GM12874 (cell line): ENCODE measurements at regions not wholly inside any gene's neighbourhood (a gene's known extent, or its start where the extent isn't known, plus 50 kb on each side); places are given as distances from the start of the nearest gene placed in this dataset.

Experiments
- TF ChIP-seq, protein P1 (sequence below): IDR thresholded peaks from 2 replicates; pipeline ENCODE4 v1.5.1; 2011; ENCODE audit warnings: low read depth, mild to moderate bottlenecking, control low read depth, low read length, moderate library complexity; ENCODE audit not compliant: insufficient read depth

DNA sequence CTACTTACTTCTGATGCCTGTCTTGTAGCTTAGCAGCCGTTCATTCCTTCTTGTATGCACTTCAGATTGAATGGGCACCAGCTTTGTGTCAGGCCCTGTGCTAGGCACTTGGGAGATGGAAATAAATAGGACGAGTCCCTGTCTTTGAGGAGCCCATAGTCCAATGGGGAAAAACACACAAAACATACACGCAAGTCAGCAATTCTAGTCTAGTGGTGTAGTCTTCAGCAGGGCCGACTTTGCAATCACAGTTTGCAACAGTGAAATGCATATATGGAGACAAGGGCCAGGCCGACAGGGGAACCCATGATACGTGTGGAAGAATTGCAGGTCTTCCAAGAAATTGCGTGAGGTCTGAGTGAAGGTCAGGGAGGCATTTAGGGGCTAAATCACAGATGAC is 262.6 kb downstream of the MAF start:
- TF ChIP-seq, protein P1, sequence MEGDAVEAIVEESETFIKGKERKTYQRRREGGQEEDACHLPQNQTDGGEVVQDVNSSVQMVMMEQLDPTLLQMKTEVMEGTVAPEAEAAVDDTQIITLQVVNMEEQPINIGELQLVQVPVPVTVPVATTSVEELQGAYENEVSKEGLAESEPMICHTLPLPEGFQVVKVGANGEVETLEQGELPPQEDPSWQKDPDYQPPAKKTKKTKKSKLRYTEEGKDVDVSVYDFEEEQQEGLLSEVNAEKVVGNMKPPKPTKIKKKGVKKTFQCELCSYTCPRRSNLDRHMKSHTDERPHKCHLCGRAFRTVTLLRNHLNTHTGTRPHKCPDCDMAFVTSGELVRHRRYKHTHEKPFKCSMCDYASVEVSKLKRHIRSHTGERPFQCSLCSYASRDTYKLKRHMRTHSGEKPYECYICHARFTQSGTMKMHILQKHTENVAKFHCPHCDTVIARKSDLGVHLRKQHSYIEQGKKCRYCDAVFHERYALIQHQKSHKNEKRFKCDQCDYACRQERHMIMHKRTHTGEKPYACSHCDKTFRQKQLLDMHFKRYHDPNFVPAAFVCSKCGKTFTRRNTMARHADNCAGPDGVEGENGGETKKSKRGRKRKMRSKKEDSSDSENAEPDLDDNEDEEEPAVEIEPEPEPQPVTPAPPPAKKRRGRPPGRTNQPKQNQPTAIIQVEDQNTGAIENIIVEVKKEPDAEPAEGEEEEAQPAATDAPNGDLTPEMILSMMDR: no peak

DNA sequence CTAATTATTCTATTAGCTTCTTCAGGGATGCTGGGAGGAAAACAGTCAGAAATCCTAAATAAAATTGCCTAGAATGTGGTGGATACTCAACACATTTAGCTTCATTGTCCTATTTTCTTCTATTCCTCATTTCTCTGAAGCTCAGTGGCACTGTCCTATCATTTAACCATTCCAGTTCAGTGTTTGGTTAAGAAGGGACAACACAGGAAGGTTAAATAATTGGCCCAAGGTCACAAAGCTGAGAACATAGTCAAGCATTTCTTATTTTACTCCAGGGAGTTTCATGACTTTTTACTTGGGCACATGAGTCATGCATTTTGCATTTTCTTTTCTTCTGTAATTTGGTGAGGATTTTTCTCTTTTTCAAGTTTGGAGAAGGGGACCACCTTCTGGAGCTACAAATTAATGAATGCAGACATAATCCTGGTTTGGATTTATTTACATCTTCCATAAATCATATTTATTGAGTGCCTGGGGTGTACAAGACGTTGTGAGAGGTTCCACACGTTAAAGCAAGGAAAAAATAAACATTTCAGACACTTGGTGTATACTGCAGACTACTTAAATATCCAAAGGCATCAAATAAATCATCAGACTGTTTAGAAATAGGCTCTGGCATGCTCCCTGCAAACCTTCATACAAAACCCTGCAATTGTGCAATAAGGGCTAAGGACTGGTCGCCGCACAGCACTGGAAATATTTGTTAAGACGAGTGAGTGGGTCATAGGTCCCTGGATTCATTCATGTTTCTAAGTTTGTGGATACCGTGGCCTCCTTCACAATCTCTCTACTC is 263.9 kb downstream of the MAF start:
- TF ChIP-seq, protein P1: no peak

DNA sequence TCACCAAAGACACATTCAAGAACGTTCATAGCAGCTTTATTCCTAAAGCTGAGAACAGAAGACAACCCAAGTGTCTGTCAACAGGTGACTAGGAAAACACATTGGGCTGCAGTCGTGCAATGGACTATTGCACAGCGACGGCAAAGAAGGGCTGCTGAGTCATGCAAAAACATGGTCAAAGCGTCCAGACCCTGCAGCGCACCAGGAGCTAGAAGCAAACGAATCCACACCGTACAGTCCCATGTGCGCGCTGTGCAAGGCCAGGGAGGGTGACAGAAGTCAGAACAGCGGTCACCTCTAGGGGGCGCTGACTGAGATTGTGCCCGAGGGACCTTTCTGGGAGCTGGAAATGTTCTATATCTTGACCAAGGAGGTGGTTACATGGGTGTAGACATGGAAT is 266.4 kb downstream of the MAF start:
- TF ChIP-seq, protein P1: peak; percentile 41

DNA sequence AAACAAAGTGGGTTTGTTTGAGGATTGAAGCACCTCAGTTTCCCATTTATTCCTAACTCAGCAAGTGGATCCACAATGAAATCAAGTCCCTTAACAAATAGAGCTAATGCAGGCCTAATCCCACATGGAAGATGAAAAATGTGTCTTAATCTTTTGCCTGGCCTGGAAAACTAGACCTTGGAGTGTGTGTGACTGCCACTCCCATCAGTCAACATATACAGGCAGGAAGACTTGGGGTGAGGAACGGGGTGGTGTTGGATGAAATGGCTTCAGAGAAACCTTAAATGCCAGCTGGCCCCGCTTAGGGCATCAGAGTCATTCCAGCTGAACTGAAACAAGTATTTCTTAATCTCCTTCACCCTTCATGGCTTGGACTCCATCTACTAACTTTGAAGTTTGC is 269.5 kb downstream of the MAF start:
- TF ChIP-seq, protein P1: no peak

DNA sequence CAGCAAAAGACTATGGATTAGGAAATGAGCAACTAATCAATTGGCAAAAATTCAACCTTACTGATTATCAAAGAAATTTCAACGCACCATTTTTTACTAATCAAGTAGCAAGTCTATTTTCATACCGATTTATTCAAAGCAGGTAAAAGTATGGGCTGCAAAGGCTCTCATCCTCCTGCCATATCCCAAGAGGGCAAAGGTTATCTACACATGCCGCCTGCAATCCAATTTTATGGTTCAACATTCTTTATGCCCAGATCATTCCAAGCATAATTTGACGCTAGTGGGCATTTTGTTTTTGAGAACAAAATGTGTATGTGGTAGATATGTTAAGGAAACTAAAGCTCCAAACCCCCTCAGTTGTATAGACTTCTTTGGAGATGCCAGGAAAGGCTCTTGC is 270.6 kb downstream of the MAF start:
- TF ChIP-seq, protein P1: no peak

DNA sequence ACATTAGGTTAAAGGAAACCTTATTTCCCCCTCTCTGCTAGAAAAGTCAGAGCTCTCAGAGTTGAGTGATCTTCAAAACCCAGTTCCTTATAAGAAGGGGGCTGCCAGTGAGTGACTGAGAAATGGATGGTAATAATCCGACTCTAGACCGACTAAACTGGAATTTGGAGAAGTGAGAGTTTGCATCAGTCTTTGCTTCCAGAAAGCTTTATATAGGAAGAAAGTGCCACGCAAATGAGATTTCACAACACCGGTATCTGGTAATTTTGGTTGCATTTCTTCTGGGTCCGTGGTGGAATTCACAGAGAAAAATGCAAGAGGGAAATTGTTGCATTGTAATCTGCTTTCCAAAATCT is 271.4 kb downstream of the MAF start:
- TF ChIP-seq, protein P1: no peak

DNA sequence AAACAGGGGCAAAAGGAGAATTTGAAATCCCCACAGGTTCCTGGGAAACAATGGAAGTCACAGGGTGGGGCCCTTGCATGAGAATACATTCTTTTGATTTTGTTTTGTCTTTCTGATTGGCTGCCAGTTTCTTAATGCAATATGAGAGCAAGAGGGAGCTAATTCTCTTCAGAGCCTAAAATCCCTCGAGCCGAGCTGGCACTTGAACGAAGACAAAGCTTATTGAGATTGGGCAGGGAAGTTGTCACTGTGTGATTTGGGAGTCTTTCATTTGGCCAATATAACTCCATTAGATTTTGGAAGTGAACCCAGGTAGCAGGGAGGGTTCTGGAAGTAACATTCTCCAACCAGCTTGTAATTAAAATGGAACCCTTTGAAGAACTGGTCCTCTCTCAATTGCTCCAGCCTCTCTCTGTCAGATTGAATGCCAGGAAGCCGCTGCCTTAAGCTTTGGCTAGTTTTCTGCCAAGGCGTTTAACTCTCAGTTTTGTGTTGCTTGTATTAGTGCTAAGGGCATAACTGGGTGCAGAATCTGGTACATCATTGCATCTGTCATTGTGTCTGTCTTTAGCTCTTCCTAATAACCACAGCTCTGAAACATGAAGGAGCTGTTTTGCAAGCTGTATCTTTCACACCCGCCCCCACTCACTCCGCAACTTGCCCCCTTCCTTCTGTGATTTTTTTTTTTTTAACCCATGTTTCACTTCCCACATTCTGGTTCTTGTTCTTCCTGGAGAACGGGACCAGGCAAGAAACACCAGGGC is 272.0 kb downstream of the MAF start:
- TF ChIP-seq, protein P1: no peak
